Endothelial cell of umbilical vein (primary cell): ENCODE measurements at regions not wholly inside any gene's neighbourhood (a gene's known extent, or its start where the extent isn't known, plus 50 kb on each side); places are given as distances from the start of the nearest gene placed in this dataset.

Experiments
- BruUV-seq: library from RNA; stranded (reverse); fragments of 400-500 nt; replicated peaks from 2 replicates; lab custom pipeline; 2021; lab: Mats Ljungman, UMichigan
- CTCF ChIA-PET: fragments of 300-600, 350-600 bp; sonication (Branson Sonifier 250); formaldehyde crosslinking; loops from one replicate; lab custom pipeline; 2021; ENCODE audit warnings: antibody characterized with exemption, inconsistent platforms; lab: Charles Lee
- POLR2A ChIA-PET: fragments of 300-600, 350-600 bp; sonication (Branson Sonifier 250); formaldehyde crosslinking; loops from one replicate; lab custom pipeline; 2021; ENCODE audit warnings: antibody characterized with exemption, inconsistent platforms; lab: Charles Lee
- DNase-seq: peaks from one replicate; pipeline ENCODE4 v3.0.0-alpha.2; 2011; ENCODE audit warnings: low read depth, low spot score
- FAIRE-seq: peaks from 2 replicates; lab custom pipeline; 2011; peaks lifted over from hg19 to GRCh38; lab: Jason Lieb, UNC
- H2AFZ ChIP-seq: 2 replicates; pipeline ENCODE4 v1.6.0; 2012; ENCODE audit warnings: low read depth, low read length, control low read depth, inconsistent platforms
- H3K27ac ChIP-seq: 2 replicates; pipeline ENCODE4 v1.5.1; 2011; ENCODE audit warnings: low read depth, mild to moderate bottlenecking, control low read depth, low read length, moderate library complexity; ENCODE audit not compliant: insufficient read depth
- H3K27me3 ChIP-seq, 2 experiments: 2 replicates each; pipeline versions ENCODE4 v1.6.0 to v1.6.1; 2011; ENCODE audit warnings: low read length in 2 of 2, mixed read lengths in 1 of 2; ENCODE audit not compliant: control insufficient read depth in 2 of 2, insufficient read depth in 2 of 2
- H3K36me3 ChIP-seq, 2 experiments: 2 replicates in 1 of 2; 3 replicates in 1 of 2; pipeline ENCODE4 v1.5.1; 2011; ENCODE audit warnings: low read length in 2 of 2, mild to moderate bottlenecking in 1 of 2, moderate library complexity in 1 of 2; ENCODE audit not compliant: control insufficient read depth in 2 of 2, insufficient read depth in 2 of 2; ENCODE audit errors: extremely low read depth in 1 of 2
- H3K4me1 ChIP-seq: 3 replicates; pipeline ENCODE4 v1.5.1; 2011; ENCODE audit warnings: mild to moderate bottlenecking, low read length; ENCODE audit not compliant: control insufficient read depth, insufficient read depth; ENCODE audit errors: extremely low read depth
- H3K4me2 ChIP-seq: 2 replicates; pipeline ENCODE4 v1.6.1; 2011; ENCODE audit warnings: low read length, control low read depth, mixed read lengths; ENCODE audit not compliant: insufficient read depth
- H3K4me3 ChIP-seq, 3 experiments: fragments of 200-600 bp in 1 of 3; sonication (generic), shearing (Covaris generic) in 1 of 3; replicated peaks in 1 of 3; 2 replicates each; pipeline ENCODE4 v1.5.1; 2011 to 2016; ENCODE audit warnings: control low read depth in 3 of 3, low read length in 3 of 3, mild to moderate bottlenecking in 2 of 3, inconsistent platforms in 1 of 3, low read depth in 1 of 3, moderate library complexity in 1 of 3; ENCODE audit not compliant: insufficient read depth in 1 of 3
- H3K79me2 ChIP-seq: 2 replicates; pipeline ENCODE4 v1.6.0; 2012; ENCODE audit warnings: low read length, inconsistent platforms; ENCODE audit not compliant: control insufficient read depth, insufficient read depth
- H3K9ac ChIP-seq: replicated peaks from 2 replicates; pipeline ENCODE3; 2011; ENCODE audit warnings: low read length, control low read depth; ENCODE audit not compliant: insufficient read depth; ENCODE audit errors: extremely low read depth
- H3K9me1 ChIP-seq: replicated peaks from 3 replicates; pipeline ENCODE4 v1.6.0; 2011; ENCODE audit warnings: mild to moderate bottlenecking, low read length; ENCODE audit not compliant: control insufficient read depth, insufficient read depth; ENCODE audit errors: extremely low read depth
- H3K9me3 ChIP-seq: replicated peaks from 2 replicates; pipeline ENCODE4 v1.5.1; 2012; ENCODE audit warnings: low read length, inconsistent platforms; ENCODE audit not compliant: control insufficient read depth, insufficient read depth
- H4K20me1 ChIP-seq: replicated peaks from 2 replicates; pipeline ENCODE3; 2011; ENCODE audit warnings: mild to moderate bottlenecking, low read length; ENCODE audit not compliant: control insufficient read depth, insufficient read depth; ENCODE audit errors: extremely low read depth
- EZH2 ChIP-seq: IDR thresholded peaks from 2 replicates; pipeline ENCODE4 v1.6.1; 2012; ENCODE audit warnings: borderline replicate concordance, low read depth, mild to moderate bottlenecking, moderate library complexity, low read length, inconsistent platforms; ENCODE audit not compliant: severe bottlenecking
- FOS ChIP-seq: IDR thresholded peaks from 2 replicates; pipeline ENCODE4 v1.6.1; 2011; ENCODE audit warnings: mild to moderate bottlenecking, low read length, moderate library complexity, borderline replicate concordance; ENCODE audit not compliant: insufficient read depth
- GATA2 ChIP-seq: IDR thresholded peaks from 2 replicates; pipeline ENCODE4 v1.7.0; 2011; ENCODE audit warnings: low read depth, mild to moderate bottlenecking, moderate library complexity, mixed read lengths, low read length; ENCODE audit not compliant: insufficient read length, insufficient read depth
- JUN ChIP-seq: IDR thresholded peaks from 2 replicates; pipeline ENCODE4 v1.6.1; 2011; ENCODE audit warnings: borderline replicate concordance, low read depth; ENCODE audit not compliant: insufficient read length, insufficient read depth
- MYC ChIP-seq: IDR thresholded peaks from one replicate; pipeline ENCODE4 v1.6.1; 2011; ENCODE audit warnings: mild to moderate bottlenecking, low read depth, low read length
- POLR2A ChIP-seq: IDR thresholded peaks from 2 replicates; pipeline ENCODE4 v1.6.1; 2012; ENCODE audit warnings: low read depth, mild to moderate bottlenecking, control low read depth, low read length
- POLR2AphosphoS5 ChIP-seq: IDR thresholded peaks from 2 replicates; pipeline ENCODE4 v1.6.1; 2012; ENCODE audit warnings: low read depth, mild to moderate bottlenecking, control low read depth, low read length, moderate library complexity; ENCODE audit not compliant: insufficient read depth
- dilution Hi-C: fragments of 300-500 bp; cut with MboI; formaldehyde crosslinking; loops from one replicate; pipeline ENCODE4 v1.15.0; 2019; ENCODE audit warnings: low sequenced_read_pairs; ENCODE audit not compliant: extremely low pct_ligation_motif_present
- intact Hi-C: fragments of 100-400 bp; cut with micrococcal nuclease; formaldehyde crosslinking; loops from one replicate; pipeline ENCODE4 v1.10.0; 2022
- TF ChIP-seq, protein P1 (sequence below): IDR thresholded peaks from 2 replicates; pipeline ENCODE4 v1.6.1; 2011; ENCODE audit not compliant: insufficient read depth, insufficient read length
- TF ChIP-seq, protein P2 (sequence below), 2 donors: IDR thresholded peaks; 1 replicate in 1 of 2; 2 replicates in 1 of 2; pipeline ENCODE4 v1.5.1; 2011; ENCODE audit warnings: low read length in 2 of 2, mild to moderate bottlenecking in 2 of 2, moderate library complexity in 2 of 2, control low read depth in 1 of 2, inconsistent platforms in 1 of 2, low read depth in 1 of 2; ENCODE audit not compliant: insufficient read depth in 1 of 2; ENCODE audit errors: extremely low read depth in 1 of 2

DNA sequence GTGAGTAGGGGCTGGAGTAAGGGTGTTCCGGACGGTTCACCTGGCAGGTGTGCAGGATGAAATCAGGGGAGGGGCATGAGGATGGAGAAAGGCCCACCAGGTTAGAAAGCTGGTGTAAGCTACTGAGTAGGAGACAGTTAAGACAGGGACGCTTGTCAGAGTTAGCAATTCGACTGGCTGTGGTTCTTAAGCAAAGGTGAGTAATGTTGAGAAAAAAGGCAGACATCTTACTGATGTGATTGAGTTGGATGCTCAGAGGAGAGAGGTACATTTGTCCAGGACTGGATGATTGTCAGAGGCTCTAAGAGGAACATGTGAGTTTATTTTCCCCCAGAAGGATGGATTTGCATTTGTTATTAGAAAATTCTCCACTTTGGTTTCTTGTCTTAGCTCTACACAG lies 90.5 kb upstream of the MGAT5 start:
- Histone ChIP-seq H3K4me3 (no peak overlapping the region), H3K27me3 (no peaks in the 10 kb centered on the region), H3K36me3 (no peaks in the 10 kb centered on the region), H2AFZ (no peak overlapping the region), H3K9me3 (no peaks in the 10 kb centered on the region), H3K4me1 (peaks cover 19% of the 10 kb centered on the region), H4K20me1 (no peaks in the 10 kb centered on the region), H3K9ac (no peak overlapping the region), H3K4me2 (no peak overlapping the region), H3K27ac (no peak overlapping the region), H3K79me2 (peaks cover 43% of the 10 kb centered on the region), H3K9me1 (no peaks in the 10 kb centered on the region)
- no TSS peak for BruUV-seq
- TF ChIP-seq EZH2 (no peak), JUN (no peak), MYC (no peak), FOS (no peak), POLR2AphosphoS5 (no peak), POLR2A (no peak), GATA2 (no peak)
- TF ChIP-seq, protein P1, sequence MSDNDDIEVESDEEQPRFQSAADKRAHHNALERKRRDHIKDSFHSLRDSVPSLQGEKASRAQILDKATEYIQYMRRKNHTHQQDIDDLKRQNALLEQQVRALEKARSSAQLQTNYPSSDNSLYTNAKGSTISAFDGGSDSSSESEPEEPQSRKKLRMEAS = no peak
- TF ChIP-seq, protein P2, sequence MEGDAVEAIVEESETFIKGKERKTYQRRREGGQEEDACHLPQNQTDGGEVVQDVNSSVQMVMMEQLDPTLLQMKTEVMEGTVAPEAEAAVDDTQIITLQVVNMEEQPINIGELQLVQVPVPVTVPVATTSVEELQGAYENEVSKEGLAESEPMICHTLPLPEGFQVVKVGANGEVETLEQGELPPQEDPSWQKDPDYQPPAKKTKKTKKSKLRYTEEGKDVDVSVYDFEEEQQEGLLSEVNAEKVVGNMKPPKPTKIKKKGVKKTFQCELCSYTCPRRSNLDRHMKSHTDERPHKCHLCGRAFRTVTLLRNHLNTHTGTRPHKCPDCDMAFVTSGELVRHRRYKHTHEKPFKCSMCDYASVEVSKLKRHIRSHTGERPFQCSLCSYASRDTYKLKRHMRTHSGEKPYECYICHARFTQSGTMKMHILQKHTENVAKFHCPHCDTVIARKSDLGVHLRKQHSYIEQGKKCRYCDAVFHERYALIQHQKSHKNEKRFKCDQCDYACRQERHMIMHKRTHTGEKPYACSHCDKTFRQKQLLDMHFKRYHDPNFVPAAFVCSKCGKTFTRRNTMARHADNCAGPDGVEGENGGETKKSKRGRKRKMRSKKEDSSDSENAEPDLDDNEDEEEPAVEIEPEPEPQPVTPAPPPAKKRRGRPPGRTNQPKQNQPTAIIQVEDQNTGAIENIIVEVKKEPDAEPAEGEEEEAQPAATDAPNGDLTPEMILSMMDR (IDR thresholded peaks at IDR 0.05; ENCODE audit: extremely low read depth in 1 of 2, insufficient read depth in 1 of 2, low read depth in 1 of 2, low read length in 2 of 2) = no peak
- FAIRE-seq (no peak), DNase-seq (no peak)
- intact Hi-C loops = no loop called here
- POLR2A ChIA-PET = no interaction called here
- CTCF ChIA-PET = no interaction called here
- dilution Hi-C loops = no loop called here
